Activated CD4-positive, alpha-beta T cell treated with anti-CD3 and anti-CD28 coated beads, Interleukin-2, amount 50 U/mL, for 48 hours (primary cell): ENCODE measurements at regions not wholly inside any gene's neighbourhood (a gene's known extent, or its start where the extent isn't known, plus 50 kb on each side); places are given as distances from the start of the nearest gene placed in this dataset.

ENCODE experiments used
- DNase-seq, 2 experiments: peaks; one replicate each; pipeline ENCODE4 v3.0.0-alpha.2; 2020

DNA sequence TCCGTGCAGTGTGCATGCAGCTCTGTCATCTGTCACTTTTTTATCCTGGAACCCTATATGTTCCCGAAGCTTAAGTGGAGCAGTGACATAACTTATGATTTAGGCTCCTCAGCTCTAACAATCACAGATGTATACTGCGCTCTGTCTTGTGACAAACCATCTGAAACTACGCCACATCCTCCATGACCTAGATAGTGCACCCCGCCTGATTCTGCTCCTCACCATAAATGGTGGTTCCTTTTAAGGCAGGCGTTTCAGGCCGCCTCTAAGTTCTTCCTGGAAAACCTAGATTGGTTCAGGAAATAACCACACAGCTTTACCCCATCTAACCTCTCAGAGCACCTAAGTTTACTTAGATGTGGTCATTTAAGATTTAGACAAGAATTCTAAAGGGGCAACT, 372.0 kb downstream of the CDH10 start:
- DNase-seq, result no peak

DNA sequence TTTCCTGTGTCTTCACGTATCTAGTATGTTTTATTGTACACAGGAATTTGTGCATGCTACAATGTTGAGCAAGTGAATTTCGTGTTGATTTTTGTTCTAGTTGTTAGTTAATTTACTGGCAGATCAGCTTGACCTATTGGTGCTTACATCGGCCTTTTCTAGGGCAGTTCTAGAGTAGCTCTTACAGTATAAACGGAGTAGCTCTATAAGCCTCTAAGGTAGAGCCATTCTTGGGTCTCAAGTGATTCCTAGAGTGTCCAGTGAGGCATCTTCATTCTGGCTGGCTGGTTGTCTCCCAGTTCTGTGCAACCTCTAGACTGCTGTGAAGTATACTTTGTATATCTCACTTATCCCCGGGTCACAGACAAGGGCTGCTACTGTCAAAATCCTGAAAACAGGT, 364.6 kb downstream of the CDH10 start:
- no peak for DNase-seq

DNA sequence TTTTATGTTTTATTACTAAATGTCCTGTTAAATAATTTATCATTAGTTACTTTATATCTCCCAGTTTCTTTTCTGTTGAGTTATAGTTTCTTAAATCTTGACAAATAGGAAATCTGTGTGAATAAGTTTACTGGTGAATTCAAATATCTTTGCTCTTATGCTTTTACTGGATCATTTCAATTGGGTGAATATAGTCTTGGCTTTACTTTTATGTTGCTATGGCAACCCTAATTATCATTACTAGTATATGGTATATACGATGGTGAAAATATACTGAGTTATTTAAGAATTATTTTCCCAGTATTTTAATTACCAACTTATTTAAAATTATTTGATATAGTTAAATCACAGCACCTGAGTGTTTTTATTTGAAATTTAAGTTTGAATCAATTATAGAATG, 363.0 kb downstream of the CDH10 start:
- no peak for DNase-seq

DNA sequence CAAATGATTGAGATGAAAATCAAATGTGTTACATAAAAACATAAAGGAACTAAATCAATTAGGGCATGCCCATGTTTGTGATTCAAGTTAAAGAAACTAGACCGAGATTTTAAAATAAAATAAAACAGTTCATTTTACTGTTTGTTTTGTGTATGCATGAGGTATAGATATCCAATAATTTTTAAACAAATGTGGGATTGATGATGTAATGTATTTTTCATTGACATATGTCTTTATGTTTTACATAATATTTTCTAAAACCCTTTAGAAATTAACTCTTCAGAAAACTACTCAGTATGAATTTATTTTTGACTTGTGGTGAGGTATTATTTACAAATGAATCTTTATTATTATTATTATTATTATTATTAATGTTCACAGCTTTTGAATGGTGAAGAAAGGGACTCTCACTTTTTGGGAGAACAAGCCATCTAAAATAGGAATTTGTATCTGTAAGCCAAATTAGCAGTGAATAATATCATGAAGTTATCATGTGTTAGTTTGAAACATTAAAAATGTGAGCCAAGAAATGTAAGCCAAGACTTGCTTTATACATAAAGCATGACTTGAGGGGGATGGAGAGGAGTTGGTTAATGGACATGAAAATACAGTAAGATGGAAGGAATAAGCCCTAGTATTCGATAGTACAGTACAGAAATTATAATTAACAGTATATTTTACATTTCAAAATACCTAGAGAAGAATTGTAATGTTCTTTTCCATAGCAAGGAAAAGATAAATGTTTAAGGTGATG, 355.0 kb downstream of the CDH10 start:
- no peak for DNase-seq

DNA sequence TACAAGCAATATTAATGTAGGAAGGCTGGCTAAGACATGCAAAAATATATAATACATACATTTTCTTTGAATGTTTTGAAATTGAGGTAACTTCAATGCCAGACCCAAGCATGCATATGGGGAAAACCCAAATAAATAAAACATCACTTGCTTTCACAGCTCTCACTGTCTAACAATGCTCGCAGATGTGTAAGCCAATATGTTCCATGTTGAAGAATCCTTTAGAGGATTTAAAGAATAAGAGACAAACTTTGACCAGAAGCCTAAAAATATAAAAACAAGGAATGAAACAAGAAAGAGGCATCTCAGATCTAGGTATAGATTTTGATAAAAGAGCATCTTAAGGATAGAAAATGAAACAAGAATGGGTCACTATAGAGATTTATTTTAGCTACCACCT, 354.2 kb downstream of the CDH10 start:
- DNase-seq, result no peak

DNA sequence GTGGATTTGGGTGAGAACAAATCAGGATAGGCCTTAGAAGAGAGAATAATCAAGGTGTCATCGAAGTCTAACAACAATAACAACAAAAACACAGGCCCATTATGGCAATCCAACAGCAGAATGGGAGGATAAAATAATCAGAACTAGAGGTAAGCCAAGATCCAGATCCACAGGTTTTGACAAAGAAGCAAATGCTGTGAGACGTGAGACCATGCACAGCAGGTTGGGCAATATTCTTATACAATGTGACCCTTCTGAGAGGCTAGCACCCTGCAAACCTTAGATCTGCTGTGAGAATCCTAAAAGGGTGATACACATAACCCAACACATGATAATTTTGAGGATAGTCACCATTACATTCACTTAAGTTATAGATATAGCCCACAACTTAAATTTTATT, 352.9 kb downstream of the CDH10 start:
- no peak for DNase-seq

DNA sequence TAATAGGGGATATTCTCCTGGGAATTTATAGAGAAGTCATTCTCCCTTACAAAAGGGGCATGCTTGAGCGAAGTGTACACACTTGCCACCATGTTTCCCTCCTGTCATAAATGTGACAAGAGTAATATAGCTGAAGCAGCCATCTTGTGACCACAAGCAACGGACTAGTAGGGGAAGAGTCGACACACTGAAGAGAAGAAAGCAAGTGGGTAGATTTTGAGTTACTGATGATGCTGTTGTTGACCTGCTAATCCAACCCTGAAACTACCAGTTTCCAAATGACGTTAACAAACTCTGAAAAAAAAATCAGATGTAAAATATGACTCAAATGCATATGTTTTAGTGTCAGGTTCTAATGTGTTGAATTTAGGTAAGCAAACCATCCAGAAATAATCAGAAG, 350.4 kb downstream of the CDH10 start:
- no peak for DNase-seq

DNA sequence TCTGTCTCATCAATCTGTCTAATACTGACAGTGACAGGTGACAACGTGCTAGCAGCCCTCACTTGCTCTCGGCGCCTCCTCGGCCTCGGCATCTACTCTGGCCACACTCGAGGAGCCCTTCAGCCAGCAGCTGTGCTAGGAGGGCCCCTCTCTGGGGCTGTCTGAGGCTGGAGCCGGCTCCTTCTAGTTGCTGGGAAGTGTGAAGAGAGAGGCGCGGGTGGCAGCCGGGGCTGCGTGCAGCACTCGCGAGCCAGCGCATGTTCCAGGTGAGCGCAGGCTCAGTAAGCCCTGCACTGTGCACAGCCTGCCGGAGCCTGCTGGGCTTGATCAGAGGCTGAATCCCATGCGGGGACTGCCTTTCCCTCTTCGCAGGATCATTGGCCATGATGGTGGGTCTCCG, 330.7 kb downstream of the CDH10 start:
- no peak for DNase-seq

DNA sequence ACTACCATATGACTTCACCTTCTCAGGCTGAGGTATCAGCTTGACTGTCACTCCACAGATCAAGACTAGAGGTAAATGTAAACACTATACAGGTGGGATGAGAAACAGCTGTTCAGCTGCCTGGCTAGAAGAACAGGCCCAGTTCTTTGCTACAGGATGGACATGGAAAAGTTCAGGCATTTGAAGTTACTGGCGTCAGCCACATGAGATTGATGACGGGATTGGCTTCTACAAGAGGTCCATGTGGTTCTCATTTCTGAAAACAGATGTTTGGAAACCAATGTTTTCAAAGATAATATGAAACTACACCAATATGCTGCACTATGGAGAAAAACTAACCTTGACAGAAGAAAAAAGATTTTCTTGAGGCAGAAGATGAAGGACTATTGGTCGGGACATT, 324.1 kb downstream of the CDH10 start:
- DNase-seq, result no peak

DNA sequence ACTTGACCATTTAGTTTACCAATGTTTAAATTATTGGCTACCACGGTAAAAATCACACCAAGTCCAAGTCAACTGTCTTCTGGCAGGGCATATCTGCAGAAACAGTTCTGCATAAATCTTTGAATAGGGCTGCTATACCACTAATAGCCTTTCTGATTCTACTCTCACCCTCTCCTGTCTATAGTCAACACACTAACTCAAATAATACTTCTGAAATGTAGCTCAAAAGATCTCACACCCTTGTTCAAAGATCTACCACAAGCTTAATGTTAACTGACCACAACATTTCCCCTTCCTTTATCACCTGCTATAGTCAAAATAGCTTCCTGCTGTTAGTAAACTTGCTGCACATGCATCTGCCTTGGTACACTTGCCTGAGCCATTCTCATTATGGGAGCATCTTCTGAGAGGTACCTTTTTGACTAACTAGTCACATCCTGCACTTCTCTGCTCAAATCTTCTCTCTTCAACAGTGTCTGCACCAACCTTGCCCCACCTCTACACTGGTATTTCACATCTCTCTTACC, 319.4 kb downstream of the CDH10 start:
- no peak for DNase-seq

DNA sequence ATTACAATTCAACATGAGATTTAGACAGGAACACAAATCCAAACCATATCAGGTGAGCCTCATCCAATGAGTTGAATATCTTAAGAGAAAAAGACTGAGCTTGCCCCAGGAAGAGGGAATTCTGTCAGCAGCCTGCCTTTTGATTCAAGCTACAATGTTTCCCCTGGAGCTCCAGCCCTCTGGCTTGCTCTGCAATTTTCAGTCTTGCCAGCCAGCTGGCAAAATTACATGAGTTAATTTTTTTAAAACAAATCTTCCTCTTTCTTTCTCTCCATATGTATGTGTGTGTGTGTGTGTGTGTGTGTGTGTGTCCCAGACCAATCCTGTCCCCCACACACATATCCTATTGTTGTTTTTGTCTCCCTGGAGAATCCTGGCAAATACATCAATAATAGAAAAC, 313.2 kb downstream of the CDH10 start:
- DNase-seq, result no peak

DNA sequence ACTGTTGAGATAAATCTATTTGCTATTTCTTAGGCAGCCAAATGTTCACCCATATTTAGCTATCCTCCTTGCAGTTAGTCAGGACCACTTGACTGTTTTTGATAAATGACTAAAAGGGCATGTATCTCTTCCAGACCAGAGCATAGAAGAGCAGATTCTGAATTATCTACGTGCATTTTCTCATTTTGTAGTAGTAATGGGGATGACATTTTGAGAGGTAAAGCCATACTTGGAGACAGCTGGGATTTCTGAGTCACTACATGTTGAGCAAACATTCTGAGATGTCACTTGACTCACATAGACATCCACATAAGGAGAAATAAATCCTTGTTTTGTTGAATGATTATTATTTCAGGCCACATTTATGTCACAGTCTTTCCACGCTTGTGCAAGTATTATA, 297.6 kb downstream of the CDH10 start:
- no peak for DNase-seq

DNA sequence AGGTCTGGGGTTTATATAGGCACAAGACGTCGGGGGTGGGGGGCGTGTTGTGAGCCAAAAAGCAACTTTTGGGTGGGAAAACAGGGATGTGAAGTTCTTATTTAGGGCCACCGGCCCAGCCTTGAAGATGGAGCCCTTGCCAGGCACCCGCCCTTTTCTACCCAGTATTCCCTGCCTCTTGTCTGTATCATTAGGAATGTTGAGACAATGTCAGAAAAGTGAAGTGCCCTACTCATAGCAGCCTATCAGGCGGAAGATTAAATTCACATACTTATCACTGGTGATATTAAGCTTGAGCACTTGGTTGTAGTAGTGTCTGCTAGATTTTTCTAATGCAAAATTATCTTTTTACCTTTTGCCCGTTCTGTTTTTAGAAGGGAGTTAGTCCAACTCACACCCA, 293.5 kb downstream of the CDH10 start:
- no peak for DNase-seq

DNA sequence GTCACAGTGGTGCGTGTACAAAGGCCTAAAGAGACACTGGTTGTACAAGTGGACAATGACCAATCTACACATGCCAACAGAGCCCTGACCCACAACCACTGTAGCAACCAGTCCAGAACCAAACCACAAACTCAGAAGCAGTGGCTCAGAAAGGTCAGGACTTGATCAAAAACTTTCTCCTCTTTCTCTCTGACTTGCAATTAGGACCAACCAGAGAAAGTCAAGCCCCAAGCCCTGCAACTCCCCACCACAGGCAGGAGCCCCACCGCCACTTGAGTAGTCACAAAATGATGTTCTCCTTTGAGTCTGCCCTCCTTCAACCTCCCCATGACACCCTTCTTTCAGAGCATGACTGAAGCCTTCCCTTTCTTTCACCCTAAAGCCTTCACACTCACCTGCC, 291.8 kb downstream of the CDH10 start:
- DNase-seq, result no peak

DNA sequence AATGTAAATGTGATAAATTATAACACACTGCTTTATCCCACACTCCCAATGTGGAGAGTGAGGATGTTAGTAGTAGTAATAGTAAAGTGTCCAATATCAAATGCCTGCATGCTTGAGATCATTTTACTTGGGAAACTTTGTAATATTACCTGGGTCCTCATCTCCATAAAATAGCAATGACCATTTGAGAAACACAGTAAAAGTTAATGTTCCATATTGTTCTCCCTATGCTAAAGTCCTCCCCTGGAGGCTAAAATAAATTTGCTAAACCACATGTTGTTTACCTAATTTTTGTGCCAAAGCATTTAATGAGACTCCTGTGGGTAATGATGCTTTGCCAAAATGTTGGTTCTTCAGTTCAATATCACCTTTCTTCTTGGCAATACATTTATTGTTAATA, 291.2 kb downstream of the CDH10 start:
- DNase-seq, result no peak

DNA sequence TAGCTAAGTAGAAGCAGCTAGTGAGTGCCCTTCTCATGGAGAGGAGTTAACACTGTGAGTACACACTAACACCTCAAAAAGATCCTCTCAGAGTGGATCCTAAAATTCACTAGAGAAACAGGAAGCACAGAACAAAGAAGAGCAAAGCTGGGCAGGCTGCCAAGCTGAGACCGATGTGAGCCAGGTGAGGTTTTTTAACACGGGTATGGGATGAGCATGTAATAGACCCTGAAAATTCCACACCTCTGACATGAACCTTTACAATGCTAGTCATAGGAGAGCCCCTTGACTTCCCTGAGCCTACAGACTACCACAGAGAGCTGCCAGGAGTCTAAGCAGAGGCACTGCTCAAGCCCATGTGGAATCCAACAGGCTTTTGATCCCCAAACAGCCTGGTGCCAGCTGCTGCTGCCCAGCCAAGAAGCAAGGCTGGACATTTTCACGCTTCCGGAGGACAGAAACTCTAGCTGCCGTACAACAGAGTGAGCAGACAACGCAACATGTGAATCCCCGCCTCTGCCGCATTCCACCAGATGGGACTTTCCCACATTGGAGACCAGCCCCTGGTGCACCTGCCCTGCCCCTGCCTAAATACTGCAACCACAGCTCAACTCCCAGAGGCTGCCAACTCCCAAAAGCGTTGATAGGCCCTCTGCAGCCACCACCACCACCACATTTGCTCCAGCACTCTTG, 280.8 kb downstream of the CDH10 start:
- DNase-seq, result no peak

DNA sequence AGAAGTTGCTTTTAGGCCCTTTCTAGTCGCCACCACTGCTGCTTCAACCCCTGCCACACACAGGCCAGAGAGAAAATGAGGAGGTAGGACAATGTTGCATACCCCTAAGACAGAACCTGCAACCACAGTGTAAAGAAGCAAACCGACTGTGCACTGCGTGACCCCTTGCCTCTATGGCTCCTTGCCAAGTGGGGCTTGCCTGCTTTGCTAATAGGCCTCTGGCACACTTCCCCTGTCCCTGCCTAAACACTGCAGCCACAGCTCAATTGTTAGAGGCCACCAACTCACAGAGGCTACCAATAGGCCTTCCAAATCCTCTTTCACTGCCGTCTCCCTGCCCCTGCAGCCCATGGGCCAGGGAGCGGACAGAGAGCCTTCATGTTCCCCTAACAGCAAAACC, 280.1 kb downstream of the CDH10 start:
- no peak for DNase-seq

DNA sequence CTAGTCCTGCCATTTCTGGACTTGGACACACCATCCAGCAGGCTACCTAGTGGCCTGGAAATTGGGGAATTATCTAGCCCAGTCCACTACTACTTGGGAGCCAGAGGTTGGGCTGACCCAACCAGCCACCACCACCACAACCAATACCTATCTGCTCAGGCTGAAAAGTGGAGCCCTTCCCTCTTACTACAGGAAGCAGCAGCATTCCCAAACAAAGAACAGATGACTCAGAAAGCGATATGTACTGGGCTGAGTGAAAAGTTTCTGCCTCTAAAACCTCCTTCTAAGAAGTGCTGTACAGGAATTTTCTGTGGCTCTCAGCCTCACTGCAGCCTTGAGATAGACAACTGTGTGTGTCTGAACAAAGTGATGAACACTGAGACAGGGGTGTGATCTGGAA, 279.4 kb downstream of the CDH10 start:
- no peak for DNase-seq

DNA sequence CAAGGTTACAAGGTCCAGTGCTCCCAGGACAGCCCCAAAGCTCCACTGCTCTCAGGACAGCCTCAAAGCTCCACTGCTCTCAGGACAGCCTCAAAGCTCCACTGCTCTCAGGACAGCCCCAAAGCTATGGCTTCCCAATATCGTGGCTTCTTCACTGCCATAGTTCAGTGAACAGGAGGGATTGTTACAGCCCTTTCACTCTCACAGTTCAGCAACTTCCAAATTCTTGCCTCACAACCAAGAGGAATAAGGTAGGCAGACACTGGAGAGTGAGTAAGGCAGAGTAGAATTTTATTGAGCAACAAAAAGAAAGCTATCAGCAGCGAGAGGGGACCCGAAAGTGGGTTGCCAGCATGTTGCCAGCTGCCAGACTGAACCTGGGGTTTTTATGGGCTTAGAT, 277.6 kb downstream of the CDH10 start:
- DNase-seq, result no peak

DNA sequence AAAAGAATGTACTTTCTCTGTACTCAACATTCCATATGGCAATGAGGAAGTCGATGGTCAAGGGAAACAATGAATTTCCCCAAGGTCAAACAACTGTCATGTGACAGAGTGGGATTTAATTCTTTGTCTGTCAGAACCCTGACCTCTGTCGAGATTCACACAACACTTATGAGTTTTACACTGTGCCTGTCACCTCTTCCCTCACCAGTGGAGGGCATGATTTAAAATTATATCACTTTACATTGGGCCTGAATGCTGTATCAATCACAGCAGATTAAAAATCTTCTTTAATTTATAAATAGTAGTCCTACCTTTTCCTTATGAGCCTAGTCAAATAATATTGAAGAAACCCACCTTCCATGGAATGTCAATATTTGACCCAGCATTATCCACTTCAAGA, 276.7 kb downstream of the CDH10 start:
- no peak for DNase-seq

DNA sequence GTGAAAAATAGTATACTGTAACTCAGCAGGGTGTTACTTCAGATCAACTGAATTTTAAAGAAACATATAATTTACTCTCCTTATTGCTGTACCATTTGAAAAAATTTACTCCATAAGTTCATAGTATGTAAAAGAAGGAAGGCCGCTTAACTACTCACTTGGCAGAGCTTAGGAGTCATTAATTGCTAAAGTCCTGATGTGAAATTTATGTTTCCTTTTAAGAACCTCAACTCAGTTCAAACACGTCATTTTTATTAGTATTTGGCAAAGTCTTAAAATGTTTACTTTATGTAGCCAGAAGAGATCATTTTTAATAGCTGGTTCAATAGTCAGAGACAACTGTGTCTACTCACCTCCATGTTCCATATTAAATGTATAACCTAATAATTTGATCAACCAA, 268.6 kb downstream of the CDH10 start:
- no peak for DNase-seq

DNA sequence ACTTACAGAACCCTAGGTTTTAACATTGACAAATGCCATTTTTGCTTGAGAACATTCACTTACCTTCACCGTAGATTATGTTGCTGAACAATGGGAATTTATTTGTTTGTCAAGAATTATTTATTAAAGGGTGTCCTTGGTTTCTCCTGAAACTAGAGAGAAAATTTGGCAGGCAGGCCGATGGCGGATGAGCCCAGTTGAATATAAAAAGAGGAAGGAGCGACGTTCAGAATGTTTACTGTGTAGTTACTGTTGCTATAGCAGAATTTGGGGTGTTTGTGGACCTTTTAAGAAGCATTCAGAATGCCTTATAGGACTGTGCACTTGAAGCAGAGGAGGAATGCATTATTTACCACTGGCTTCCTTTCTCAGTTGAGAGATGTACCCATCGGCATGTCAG, 268.2 kb downstream of the CDH10 start:
- no peak for DNase-seq

DNA sequence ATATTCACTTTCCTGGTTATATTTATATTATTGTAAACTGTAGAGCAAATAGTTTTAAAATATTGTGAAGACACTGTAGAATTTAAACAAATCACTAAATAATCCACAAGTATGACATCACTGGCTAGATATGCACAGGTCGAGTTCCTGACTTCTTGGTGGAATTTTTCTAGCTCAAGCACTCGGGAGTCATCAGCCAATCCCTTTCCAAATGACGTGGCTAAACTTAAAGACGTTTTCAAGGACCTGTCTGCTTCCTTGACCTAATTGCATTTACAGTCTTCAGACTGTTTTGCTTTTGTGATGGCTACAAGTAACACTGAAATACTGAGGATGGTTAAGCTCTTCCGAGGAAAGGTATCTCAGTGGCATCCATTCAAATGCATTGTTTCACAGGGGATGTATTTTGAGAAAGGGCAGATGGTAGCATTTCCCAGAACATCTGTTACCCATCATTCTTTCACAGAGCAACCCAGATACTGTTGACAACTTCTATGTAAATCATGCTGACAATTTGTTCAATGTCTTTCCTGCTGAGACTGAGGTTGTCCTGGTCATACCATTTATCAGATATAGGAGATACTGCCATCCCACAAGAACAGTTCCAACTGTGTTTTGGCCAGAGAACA, 262.8 kb downstream of the CDH10 start:
- DNase-seq, result no peak

DNA sequence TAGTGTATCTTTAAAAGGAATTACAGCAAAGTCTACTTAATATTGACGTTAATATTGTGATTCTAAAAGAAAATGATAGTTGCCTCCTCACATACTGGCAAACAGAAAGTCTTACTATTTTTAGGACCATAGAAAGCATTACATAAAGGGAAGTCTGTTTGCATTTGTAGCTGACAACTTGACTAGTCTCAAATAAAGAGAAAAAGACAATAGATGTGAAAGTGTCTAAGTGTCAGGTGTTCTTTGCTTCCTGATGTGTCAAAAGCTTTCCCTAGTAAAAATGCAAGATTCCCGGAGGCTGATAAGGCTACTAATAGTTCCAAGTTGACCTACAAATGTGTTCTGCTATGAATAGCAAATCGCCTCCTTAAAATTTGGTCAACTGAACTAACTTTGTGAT, 259.7 kb downstream of the CDH10 start:
- DNase-seq, result no peak
